Sigmoid colon (tissue), 4 donors: ENCODE measurements at regions not wholly inside any gene's neighbourhood (a gene's known extent, or its start where the extent isn't known, plus 50 kb on each side); places are given as distances from the start of the nearest gene placed in this dataset.
"Not testable (repeated sequence)": the region's sequence is repeated elsewhere in the genome, so short reads cannot be mapped to it uniquely, and the experiment has no call there.

Experiments used
- CTCF ChIP-seq, 4 experiments: fragments of 450-650 bp in 3 of 4; fragments of 200-600 bp in 1 of 4; IDR thresholded peaks; one replicate each; pipeline ENCODE4 v1.5.1; 2016 to 2019; ENCODE audit warnings: antibody characterized with exemption in 4 of 4, mild to moderate bottlenecking in 3 of 4, moderate library complexity in 2 of 4
- EP300 ChIP-seq, 4 donors: sonication (generic); formaldehyde crosslinking; IDR thresholded peaks; one replicate each; pipeline ENCODE4 v1.6.1; 2017; ENCODE audit warnings: antibody characterized with exemption in 4 of 4
- POLR2A ChIP-seq, 2 donors: fragments of 450-650 bp; IDR thresholded peaks; one replicate each; pipeline ENCODE4 v1.6.1; 2016; ENCODE audit warnings: antibody characterized with exemption in 2 of 2, mild to moderate bottlenecking in 2 of 2, moderate library complexity in 2 of 2
- POLR2AphosphoS5 ChIP-seq, 4 donors: sonication (generic); formaldehyde crosslinking; IDR thresholded peaks; one replicate each; pipeline ENCODE4 v1.6.1; 2017; ENCODE audit warnings: antibody characterized with exemption in 4 of 4

DNA sequence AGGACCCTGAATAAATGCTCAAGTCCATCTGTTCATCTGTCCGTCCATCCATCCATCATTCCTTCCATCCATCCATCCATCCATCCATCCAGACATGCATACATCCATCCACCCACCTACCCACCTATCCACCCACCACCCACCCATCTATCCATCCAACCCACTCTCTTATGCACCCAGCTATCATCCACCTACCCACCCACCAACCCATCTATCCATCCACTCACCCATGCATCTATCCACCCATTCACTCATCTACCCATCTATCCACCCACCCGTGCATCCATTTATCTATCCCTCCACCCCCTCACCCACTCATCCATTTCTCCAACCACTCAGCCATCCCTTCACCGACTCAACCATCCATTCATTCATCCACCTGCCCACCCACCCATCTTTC, 71.7 kb upstream of the KRTAP5-11 start:
- not testable (repeated sequence) for TF ChIP-seq EP300, CTCF, POLR2A, POLR2AphosphoS5 (IDR thresholded peaks at IDR 0.05)
